ENCODE measurements at regions not wholly inside any gene's neighbourhood (a gene's known extent, or its start where the extent isn't known, plus 50 kb on each side); places are given as distances from the start of the nearest gene placed in this dataset.

GRCh38 chr14:44151130-44151820 is 355.8 kb downstream of the FSCB start:
- no peak for DNase-seq

- DNase-seq = no peak
These were observed 357.5 kb downstream of the FSCB start for GRCh38 chr14:44149597-44149996.

- no peak for DNase-seq
These were observed 365.1 kb downstream of the FSCB start for GRCh38 chr14:44142006-44142405.

- no peak for DNase-seq
These were observed 371.1 kb downstream of the FSCB start for GRCh38 chr14:44135972-44136371.

GRCh38 chr14:44131861-44132260 is 375.2 kb downstream of the FSCB start:
- no peak for DNase-seq

GRCh38 chr14:44113769-44114730 is 393.0 kb downstream of the FSCB start:
- DNase-seq = no peak

- DNase-seq = no peak
These were observed 394.2 kb downstream of the FSCB start for GRCh38 chr14:44112774-44113460.

- no peak for DNase-seq
These were observed 398.0 kb downstream of the FSCB start for GRCh38 chr14:44109036-44109435.

GRCh38 chr14:44108601-44109000 is 398.5 kb downstream of the FSCB start:
- no peak for DNase-seq

- DNase-seq = no peak
These were observed 399.9 kb downstream of the FSCB start for GRCh38 chr14:44107156-44107555.

- DNase-seq = no peak
These were observed 407.2 kb downstream of the FSCB start for GRCh38 chr14:44099743-44100488.

- DNase-seq = no peak
These were observed 425.9 kb downstream of the FSCB start for GRCh38 chr14:44081146-44081545.

GRCh38 chr14:44070046-44070445 is 437.0 kb downstream of the FSCB start:
- no peak for DNase-seq

- DNase-seq = no peak
These were observed 453.7 kb downstream of the FSCB start for GRCh38 chr14:44053422-44053821.

- no peak for DNase-seq
These were observed 465.4 kb downstream of the FSCB start for GRCh38 chr14:44041700-44042099.

GRCh38 chr14:44040561-44040960 is 466.5 kb downstream of the FSCB start:
- no peak for DNase-seq

- no peak for DNase-seq
These were observed 470.8 kb downstream of the FSCB start for GRCh38 chr14:44036248-44036647.

GRCh38 chr14:44035707-44036106 is 471.4 kb downstream of the FSCB start:
- no peak for DNase-seq

GRCh38 chr14:44030831-44031383 is 476.2 kb downstream of the FSCB start:
- no peak for DNase-seq

GRCh38 chr14:44029933-44030332 is 477.1 kb downstream of the FSCB start:
- no peak for DNase-seq

- DNase-seq = no peak
These were observed 479.7 kb downstream of the FSCB start for GRCh38 chr14:44027397-44027796.

Measured in amygdala (tissue), 56 donors.